Body of pancreas (tissue), 4 donors: ENCODE measurements at regions not wholly inside any gene's neighbourhood (a gene's known extent, or its start where the extent isn't known, plus 50 kb on each side); places are given as distances from the start of the nearest gene placed in this dataset.

ENCODE experiments used
- ATAC-seq: fragments of 150-250 bp; one replicate; pipeline ENCODE4 v1.9.1; 2016
- DNase-seq, 4 donors: peaks; one replicate each; pipeline ENCODE4 v3.0.0-alpha.2; 2019
- H3K27ac ChIP-seq, 4 donors: fragments of 200-600 bp; sonication (generic); 1 replicate in 3 of 4; 2 replicates in 1 of 4; pipeline versions ENCODE4 v1.5.1 to v1.6.1; 2016 to 2019; ENCODE audit warnings: mild to moderate bottlenecking in 1 of 4, mixed read lengths in 1 of 4, moderate library complexity in 1 of 4
- H3K27me3 ChIP-seq, 2 donors: fragments of 200-600 bp; sonication (generic); one replicate each; pipeline ENCODE4 v1.6.0; 2016; ENCODE audit warnings: mild to moderate bottlenecking in 1 of 2
- H3K36me3 ChIP-seq, 2 donors: fragments of 200-600 bp; sonication (generic); replicated peaks in 1 of 2; 2 replicates each; pipeline ENCODE4 v1.5.1; 2016; ENCODE audit warnings: low read depth in 2 of 2; ENCODE audit not compliant: insufficient read depth in 1 of 2
- H3K4me1 ChIP-seq: fragments of 200-600 bp; sonication (generic); one replicate; pipeline ENCODE4 v1.6.0; 2016
- H3K4me3 ChIP-seq, 2 donors: fragments of 200-600 bp; sonication (generic); 1 replicate in 1 of 2; 2 replicates in 1 of 2; pipeline ENCODE4 v1.5.1; 2016 to 2019
- H3K9me3 ChIP-seq, 3 donors: fragments of 200-600 bp; sonication (generic); 1 replicate in 2 of 3; 2 replicates in 1 of 3; pipeline ENCODE4 v1.5.1; 2016
- CTCF ChIP-seq, 7 experiments: fragments of 450-650 bp in 4 of 7; fragments of 200-600 bp in 3 of 7; sonication (generic) in 3 of 7; IDR thresholded peaks; one replicate each; pipeline ENCODE4 v1.5.1; 2016 to 2019; ENCODE audit warnings: antibody characterized with exemption in 7 of 7
- POLR2A ChIP-seq, 3 donors: fragments of 450-650 bp; IDR thresholded peaks; one replicate each; pipeline ENCODE4 v1.6.1; 2016; ENCODE audit warnings: antibody characterized with exemption in 3 of 3, mild to moderate bottlenecking in 2 of 3
- WGBS, 2 donors: methylation state at CpG; one replicate each; pipeline ENCODE4 v1.1.5; 2017; 5-methylcytosine and 5-hydroxymethylcytosine counted together
- intact Hi-C: fragments of 100-400 bp; cut with DNase I; formaldehyde crosslinking; loops from one replicate; pipeline ENCODE4 v1.15.1; 2023

GRCh38 chr20:17012546-17013226 lies 214.2 kb upstream of the PCSK2 start:
- H3K27ac ChIP-seq = no peak overlapping the region
- H3K27me3 ChIP-seq = no peaks in the 10 kb centered on the region
- no peak overlapping the region for H3K4me3 ChIP-seq
- no peaks in the 10 kb centered on the region for H3K4me1 ChIP-seq
- 73 to 78% methylated on average over 7 of the region's 7 CpGs for WGBS, 2 donors
- ATAC-seq = no peak
- intact Hi-C loops = no loop called here
- DNase-seq = no peak
- H3K9me3 ChIP-seq = no peaks in the 10 kb centered on the region
- TF ChIP-seq POLR2A (IDR thresholded peaks at IDR 0.05) (no peak), CTCF (IDR thresholded peaks at IDR 0.05) (no peak)
- no peaks in the 10 kb centered on the region for H3K36me3 ChIP-seq

GRCh38 chr20:17014217-17014616 lies 212.6 kb upstream of the PCSK2 start:
- TF ChIP-seq CTCF (IDR thresholded peaks at IDR 0.05) (no peak), POLR2A (IDR thresholded peaks at IDR 0.05) (no peak)
- no peak overlapping the region for H3K4me3 ChIP-seq
- no peaks in the 10 kb centered on the region for H3K9me3 ChIP-seq
- 27 to 36% methylated on average over 5 of the region's 5 CpGs for WGBS, 2 donors
- intact Hi-C loops = no loop called here
- DNase-seq (no peak), ATAC-seq (no peak)
- no peak overlapping the region for H3K27ac ChIP-seq
- no peaks in the 10 kb centered on the region for H3K27me3 ChIP-seq
- no peaks in the 10 kb centered on the region for H3K4me1 ChIP-seq
- H3K36me3 ChIP-seq = no peaks in the 10 kb centered on the region

- Histone ChIP-seq H3K4me1 (no peaks in the 10 kb centered on the region), H3K27me3 (no peaks in the 10 kb centered on the region), H3K4me3 (no peak overlapping the region), H3K9me3 (no peaks in the 10 kb centered on the region), H3K27ac (no peak overlapping the region), H3K36me3 (no peaks in the 10 kb centered on the region)
- no peak for TF ChIP-seq POLR2A (IDR thresholded peaks at IDR 0.05)
- TF ChIP-seq CTCF (IDR thresholded peaks at IDR 0.05) = no peak
- 54 to 55% methylated on average over 4 of the region's 4 CpGs for WGBS, 2 donors
- no peak for DNase-seq
- ATAC-seq = no peak
- intact Hi-C loops = no loop called here
These were observed 212.0 kb upstream of the PCSK2 start for GRCh38 chr20:17014756-17015366.

- WGBS, 2 donors = 61 to 72% methylated on average over 2 of the region's 2 CpGs
- Histone ChIP-seq H3K27me3 (no peaks in the 10 kb centered on the region), H3K4me3 (no peak overlapping the region), H3K27ac (no peak overlapping the region), H3K9me3 (no peaks in the 10 kb centered on the region), H3K4me1 (no peaks in the 10 kb centered on the region), H3K36me3 (no peaks in the 10 kb centered on the region)
- no peak for DNase-seq
- TF ChIP-seq CTCF (IDR thresholded peaks at IDR 0.05) (no peak), POLR2A (IDR thresholded peaks at IDR 0.05) (no peak)
- ATAC-seq = no peak
- intact Hi-C loops = no loop called here
These were observed 209.6 kb upstream of the PCSK2 start for GRCh38 chr20:17017232-17017631.

GRCh38 chr20:17021481-17021880 lies 205.4 kb upstream of the PCSK2 start:
- intact Hi-C loops = no loop called here
- DNase-seq (no peak), ATAC-seq (no peak)
- Histone ChIP-seq H3K9me3 (no peaks in the 10 kb centered on the region), H3K4me3 (no peak overlapping the region), H3K27ac (no peak overlapping the region), H3K27me3 (no peaks in the 10 kb centered on the region), H3K36me3 (no peaks in the 10 kb centered on the region), H3K4me1 (no peaks in the 10 kb centered on the region)
- TF ChIP-seq CTCF (IDR thresholded peaks at IDR 0.05) (no peak), POLR2A (IDR thresholded peaks at IDR 0.05) (no peak)
